ENCODE measurements at regions not wholly inside any gene's neighbourhood (a gene's known extent, or its start where the extent isn't known, plus 50 kb on each side); places are given as distances from the start of the nearest gene placed in this dataset.

- CTCF ChIA-PET: interaction anchor here (0.6 kb wide), 1 partner anchor 75 kb away, joined by 3 read pairs; no protein-coding TSS in a partner anchor
Observed at GRCh38 chr5:155767470-155767869, 559.5 kb upstream of the SGCD start.

More at GRCh38 chr5:155767470-155767869, 559.5 kb upstream of the SGCD start:
- in situ Hi-C loops (cut with MboI; ENCODE audit: low sequenced_read_pairs) (no loop called here), dilution Hi-C loops (cut with HindIII; ENCODE audit: low sequenced_read_pairs, unreplicated experiment) (no loop called here), intact Hi-C loops (cut with micrococcal nuclease) (no loop called here)
- Histone ChIP-seq H2BK20ac (ENCODE audit: low read depth, low read length) (no peak overlapping the region), H3K4me3 (ENCODE audit: insufficient read depth, low read depth, low read length) (no peak overlapping the region), H2BK120ac (ENCODE audit: low read depth, low read length) (no peak overlapping the region), H3K9ac (ENCODE audit: low read depth, low read length) (no peak overlapping the region), H3K79me1 (ENCODE audit: low read depth in 1 of 2, low read length in 2 of 2) (no peaks in the 10 kb centered on the region), H2BK15ac (ENCODE audit: low read depth, low read length) (no peak overlapping the region), H2AK9ac (replicated peaks; ENCODE audit: low read depth, low read length, poor library complexity) (no peak overlapping the region), H3K9me3 (ENCODE audit: control insufficient read depth, insufficient read depth, low read length) (peaks cover 3% of the 10 kb centered on the region), H3K4me2 (ENCODE audit: low read depth, low read length) (no peak overlapping the region), H3K4me1 (ENCODE audit: control insufficient read depth, insufficient read depth, low read length) (no peaks in the 10 kb centered on the region), H4K8ac (ENCODE audit: low read depth in 2 of 2, low read length in 2 of 2) (no peak overlapping the region), H2AK5ac (ENCODE audit: low read depth, low read length) (no peak overlapping the region), H3K23ac (ENCODE audit: low read depth, low read length) (no peak overlapping the region), H4K5ac (ENCODE audit: low read depth, low read length) (no peak overlapping the region), H3K9me1 (ENCODE audit: insufficient read depth, low read length) (no peaks in the 10 kb centered on the region), H4K20me1 (ENCODE audit: insufficient read depth, low read length) (no peaks in the 10 kb centered on the region), H3K56ac (ENCODE audit: extremely low read depth, insufficient read depth, low read length) (no peak overlapping the region), H2AFZ (replicated peaks; ENCODE audit: low read length, poor library complexity) (no peak overlapping the region), H3K36me3 (ENCODE audit: control insufficient read depth, insufficient read depth, low read length) (no peaks in the 10 kb centered on the region), H4K91ac (ENCODE audit: insufficient read depth, low read depth, low read length) (no peak overlapping the region), H3K4ac (ENCODE audit: low read depth, low read length) (no peak overlapping the region), H3K14ac (replicated peaks; ENCODE audit: low read depth, low read length) (no peak overlapping the region), H3K27ac (ENCODE audit: insufficient read depth, low read length) (no peak overlapping the region), H3K27me3 (ENCODE audit: control insufficient read depth, insufficient read depth, low read length) (no peaks in the 10 kb centered on the region), H3K18ac (ENCODE audit: low read depth, low read length) (no peak overlapping the region), H2BK5ac (ENCODE audit: low read depth, low read length, poor library complexity, severe bottlenecking) (no peak overlapping the region)
- no peak for TF ChIP-seq SMC3 (IDR thresholded peaks at IDR 0.05; ENCODE audit: low read depth, low read length)
- TF ChIP-seq CHD1 (IDR thresholded peaks at IDR 0.05; ENCODE audit: low read depth, low read length): no peak
- TF ChIP-seq MXI1 (IDR thresholded peaks at IDR 0.05; ENCODE audit: borderline replicate concordance, low read depth, low read length): no peak
- TF ChIP-seq, protein P1, sequence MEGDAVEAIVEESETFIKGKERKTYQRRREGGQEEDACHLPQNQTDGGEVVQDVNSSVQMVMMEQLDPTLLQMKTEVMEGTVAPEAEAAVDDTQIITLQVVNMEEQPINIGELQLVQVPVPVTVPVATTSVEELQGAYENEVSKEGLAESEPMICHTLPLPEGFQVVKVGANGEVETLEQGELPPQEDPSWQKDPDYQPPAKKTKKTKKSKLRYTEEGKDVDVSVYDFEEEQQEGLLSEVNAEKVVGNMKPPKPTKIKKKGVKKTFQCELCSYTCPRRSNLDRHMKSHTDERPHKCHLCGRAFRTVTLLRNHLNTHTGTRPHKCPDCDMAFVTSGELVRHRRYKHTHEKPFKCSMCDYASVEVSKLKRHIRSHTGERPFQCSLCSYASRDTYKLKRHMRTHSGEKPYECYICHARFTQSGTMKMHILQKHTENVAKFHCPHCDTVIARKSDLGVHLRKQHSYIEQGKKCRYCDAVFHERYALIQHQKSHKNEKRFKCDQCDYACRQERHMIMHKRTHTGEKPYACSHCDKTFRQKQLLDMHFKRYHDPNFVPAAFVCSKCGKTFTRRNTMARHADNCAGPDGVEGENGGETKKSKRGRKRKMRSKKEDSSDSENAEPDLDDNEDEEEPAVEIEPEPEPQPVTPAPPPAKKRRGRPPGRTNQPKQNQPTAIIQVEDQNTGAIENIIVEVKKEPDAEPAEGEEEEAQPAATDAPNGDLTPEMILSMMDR (conservative IDR thresholded peaks at IDR 0.05; ENCODE audit: low read depth, low read length): no peak
- TF ChIP-seq, protein P2, sequence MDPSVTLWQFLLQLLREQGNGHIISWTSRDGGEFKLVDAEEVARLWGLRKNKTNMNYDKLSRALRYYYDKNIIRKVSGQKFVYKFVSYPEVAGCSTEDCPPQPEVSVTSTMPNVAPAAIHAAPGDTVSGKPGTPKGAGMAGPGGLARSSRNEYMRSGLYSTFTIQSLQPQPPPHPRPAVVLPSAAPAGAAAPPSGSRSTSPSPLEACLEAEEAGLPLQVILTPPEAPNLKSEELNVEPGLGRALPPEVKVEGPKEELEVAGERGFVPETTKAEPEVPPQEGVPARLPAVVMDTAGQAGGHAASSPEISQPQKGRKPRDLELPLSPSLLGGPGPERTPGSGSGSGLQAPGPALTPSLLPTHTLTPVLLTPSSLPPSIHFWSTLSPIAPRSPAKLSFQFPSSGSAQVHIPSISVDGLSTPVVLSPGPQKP (IDR thresholded peaks at IDR 0.05; ENCODE audit: borderline replicate concordance, low read depth, low read length): no peak
- TF ChIP-seq MAFK (IDR thresholded peaks at IDR 0.05; ENCODE audit: low read depth, low read length): no peak
- TF ChIP-seq CEBPB (IDR thresholded peaks at IDR 0.05; ENCODE audit: low read depth, low read length): no peak
- TF ChIP-seq RFX5 (IDR thresholded peaks at IDR 0.05; ENCODE audit: low read depth, low read length): no peak
- no peak for TF ChIP-seq RCOR1 (IDR thresholded peaks at IDR 0.05; ENCODE audit: insufficient replicate concordance, low read length)
- no peak for TF ChIP-seq BHLHE40 (IDR thresholded peaks at IDR 0.05; ENCODE audit: low read depth, low read length)
- TF ChIP-seq FOS (IDR thresholded peaks at IDR 0.05; ENCODE audit: low read depth, low read length): no peak
- TF ChIP-seq USF2 (IDR thresholded peaks at IDR 0.05; ENCODE audit: low read depth, low read length): no peak
- TF ChIP-seq NFE2L2 (IDR thresholded peaks at IDR 0.05; ENCODE audit: low read depth, low read length): no peak
- TF ChIP-seq RAD21 (IDR thresholded peaks at IDR 0.05; ENCODE audit: low read length): no peak
- no peak for TF ChIP-seq POLR2A (IDR thresholded peaks at IDR 0.05; ENCODE audit: low read depth, low read length)
- TF ChIP-seq MAZ (IDR thresholded peaks at IDR 0.05; ENCODE audit: borderline replicate concordance, low read depth, low read length): no peak
- WGBS, 2 experiments (ENCODE audit: extremely low coverage in 2 of 2, insufficient read length in 1 of 2): no CpG with 5 or more reads among the region's 2 CpGs
- POLR2A ChIA-PET (ENCODE audit: unreplicated experiment): no interaction called here
- DNase-seq (no peak), ATAC-seq (ENCODE audit: low read depth) (no peak)
- no TSS peak for BruUV-seq (replicated peaks)
